CD4-positive, alpha-beta T cell (primary cell): ENCODE measurements at regions not wholly inside any gene's neighbourhood (a gene's known extent, or its start where the extent isn't known, plus 50 kb on each side); places are given as distances from the start of the nearest gene placed in this dataset.

Experiments used
- ATAC-seq: fragments of 200-7000 bp; cut with Tn5 transposase; one replicate; pipeline ENCODE4 v1.10.0; 2022; ENCODE audit warnings: mild to moderate bottlenecking; ENCODE audit not compliant: poor library complexity
- CTCF ChIA-PET: fragments of 350-600 bp; sonication (Branson Sonifier 250); formaldehyde crosslinking; loops from one replicate; lab custom pipeline; 2021; ENCODE audit warnings: antibody characterized with exemption, inconsistent platforms; lab: Charles Lee
- POLR2A ChIA-PET: fragments of 350-600 bp; sonication (Branson Sonifier 250); formaldehyde crosslinking; loops from one replicate; lab custom pipeline; 2021; ENCODE audit warnings: antibody characterized with exemption, inconsistent platforms; lab: Charles Lee
- DNase-seq, 14 experiments: peaks; one replicate each; pipeline ENCODE4 v3.0.0-alpha.2; 2013 to 2020; ENCODE audit warnings: mixed read lengths in 2 of 14
- H3K27ac ChIP-seq, 2 donors: one replicate each; pipeline versions ENCODE4 v1.5.1 to v1.7.0; 2013; ENCODE audit warnings: low read length in 2 of 2, low read depth in 1 of 2, mild to moderate bottlenecking in 1 of 2
- H3K27me3 ChIP-seq, 2 experiments: 1 replicate in 1 of 2; 2 replicates in 1 of 2; pipeline versions ENCODE4 v1.6.1 to v1.7.0; 2013; ENCODE audit warnings: low read length in 2 of 2, control low read depth in 1 of 2, mild to moderate bottlenecking in 1 of 2, moderate library complexity in 1 of 2; ENCODE audit not compliant: insufficient read depth in 2 of 2, control insufficient read depth in 1 of 2
- H3K36me3 ChIP-seq: one replicate; pipeline ENCODE4 v1.6.1; 2013; ENCODE audit warnings: low read length, control low read depth; ENCODE audit not compliant: insufficient read depth
- H3K4me1 ChIP-seq: one replicate; pipeline ENCODE4 v1.6.1; 2013; ENCODE audit warnings: low read length, control low read depth; ENCODE audit not compliant: insufficient read depth
- H3K4me3 ChIP-seq: one replicate; pipeline ENCODE4 v1.5.1; 2013; ENCODE audit warnings: mild to moderate bottlenecking, low read length, moderate library complexity
- H3K9me3 ChIP-seq, 2 experiments: 1 replicate in 1 of 2; 2 replicates in 1 of 2; pipeline versions ENCODE4 v1.6.1 to v1.7.0; 2013; ENCODE audit warnings: low read length in 2 of 2, mild to moderate bottlenecking in 2 of 2, control low read depth in 1 of 2, moderate library complexity in 1 of 2; ENCODE audit not compliant: control insufficient read depth in 1 of 2, insufficient read depth in 1 of 2
- H3K27ac Mint-ChIP-seq: one replicate; pipeline ENCODE4 v1.8.0; 2020; ENCODE audit warnings: mixed read lengths
- H3K27me3 Mint-ChIP-seq: one replicate; pipeline ENCODE4 v1.8.0; 2021; ENCODE audit warnings: mixed read lengths
- H3K36me3 Mint-ChIP-seq: one replicate; pipeline ENCODE4 v1.8.0; 2021; ENCODE audit warnings: low read depth, mixed read lengths
- H3K4me1 Mint-ChIP-seq: one replicate; pipeline ENCODE4 v1.8.0; 2021; ENCODE audit warnings: low read depth, mixed read lengths
- H3K4me3 Mint-ChIP-seq: one replicate; pipeline ENCODE4 v1.8.0; 2020; ENCODE audit warnings: mild to moderate bottlenecking, mixed read lengths
- H3K9me3 Mint-ChIP-seq: one replicate; pipeline ENCODE4 v1.8.0; 2020; ENCODE audit warnings: mixed read lengths
- CTCF ChIP-seq: fragments of 200-600 bp; IDR thresholded peaks from one replicate; pipeline ENCODE4 v1.8.0; 2022; ENCODE audit warnings: antibody characterized with exemption, mild to moderate bottlenecking
- intact Hi-C, 2 experiments: fragments of 100-400 bp; cut with DNase I in 1 of 2; cut with micrococcal nuclease in 1 of 2; formaldehyde crosslinking; loops; one replicate each; pipeline versions ENCODE4 v1.15.1 to v1.9.0; 2023 to 2025; cut with DNase I, micrococcal nuclease

- H3K4me1 ChIP-seq = no peaks in the 10 kb centered on the region
- no peak overlapping the region for H3K27ac ChIP-seq
- Mint-ChIP-seq H3K27ac (no peak overlapping the region), H3K4me3 (no peak overlapping the region), H3K36me3 (no peaks in the 10 kb centered on the region), H3K27me3 (no peaks in the 10 kb centered on the region), H3K9me3 (peaks cover 11% of the 10 kb centered on the region), H3K4me1 (no peaks in the 10 kb centered on the region)
- CTCF ChIA-PET = no interaction called here
- H3K9me3 ChIP-seq = peaks cover 0 to 3% of the 10 kb centered on the region in 2 experiments
- no peaks in the 10 kb centered on the region for H3K36me3 ChIP-seq
- H3K27me3 ChIP-seq = no peaks in the 10 kb centered on the region
- no peak for DNase-seq
- intact Hi-C loops = no loop called here
- POLR2A ChIA-PET = no interaction called here
- no peak overlapping the region for H3K4me3 ChIP-seq
- ATAC-seq = no peak
- TF ChIP-seq CTCF = no peak
These were observed 393.1 kb upstream of the ARRDC4 start for GRCh38 chr15:97567411-97567810.

- H3K9me3 ChIP-seq = peaks cover 0 to 7% of the 10 kb centered on the region in 2 experiments
- H3K4me1 ChIP-seq = no peaks in the 10 kb centered on the region
- H3K27ac ChIP-seq = no peak overlapping the region
- DNase-seq (no peak), ATAC-seq (no peak)
- CTCF ChIA-PET = no interaction called here
- Mint-ChIP-seq H3K9me3 (peaks cover 12% of the 10 kb centered on the region), H3K27me3 (no peaks in the 10 kb centered on the region), H3K4me1 (no peaks in the 10 kb centered on the region), H3K36me3 (no peaks in the 10 kb centered on the region), H3K27ac (no peak overlapping the region), H3K4me3 (no peak overlapping the region)
- intact Hi-C loops = no loop called here
- no peaks in the 10 kb centered on the region for H3K27me3 ChIP-seq
- H3K36me3 ChIP-seq = no peaks in the 10 kb centered on the region
- TF ChIP-seq CTCF = no peak
- POLR2A ChIA-PET = no interaction called here
- H3K4me3 ChIP-seq = no peak overlapping the region
These were observed 383.4 kb upstream of the ARRDC4 start for GRCh38 chr15:97576929-97577645.

- intact Hi-C loops = no loop called here
- H3K9me3 Mint-ChIP-seq = peaks cover 15% of the 10 kb centered on the region
These were observed 375.1 kb upstream of the ARRDC4 start for GRCh38 chr15:97585408-97585807.

More at GRCh38 chr15:97585408-97585807, 375.1 kb upstream of the ARRDC4 start:
- Mint-ChIP-seq H3K27me3 (no peaks in the 10 kb centered on the region), H3K27ac (no peak overlapping the region), H3K36me3 (no peaks in the 10 kb centered on the region), H3K4me1 (no peaks in the 10 kb centered on the region), H3K4me3 (no peak overlapping the region)
- ATAC-seq (no peak), DNase-seq (no peak)
- no peak overlapping the region for H3K4me3 ChIP-seq
- TF ChIP-seq CTCF = no peak
- peaks cover 0 to 13% of the 10 kb centered on the region in 2 experiments for H3K9me3 ChIP-seq
- no peaks in the 10 kb centered on the region for H3K4me1 ChIP-seq
- H3K36me3 ChIP-seq = no peaks in the 10 kb centered on the region
- H3K27me3 ChIP-seq = no peaks in the 10 kb centered on the region
- POLR2A ChIA-PET = no interaction called here
- H3K27ac ChIP-seq = no peak overlapping the region
- CTCF ChIA-PET = no interaction called here
